ENCODE measurements at regions not wholly inside any gene's neighbourhood (a gene's known extent, or its start where the extent isn't known, plus 50 kb on each side); places are given as distances from the start of the nearest gene placed in this dataset.
A peak's percentile ranks its signal among the peaks of the same experiment; 100 is the strongest.

- 67 to 87% methylated on average over 3 of the region's 3 CpGs for whole genome bisulfite sequencing, 2 donors
- Histone ChIP-seq H3K4me1 (no peaks in the 10 kb centered on the region), H3K27ac (no peak overlapping the region), H3K4me3 (no peak overlapping the region), H3K27me3 (peaks cover 0 to 2% (median 0%) of the 10 kb centered on the region in 4 donors), H3K36me3 (no peaks in the 10 kb centered on the region), H3K9me3 (no peaks in the 10 kb centered on the region)
- intact Hi-C loops (cut with DNase I): no loop called here
- TF ChIP-seq CTCF (IDR thresholded peaks at IDR 0.05): no peak
- DNase-seq (no peak), ATAC-seq (no peak), FAIRE-seq (no peak)
Observed at GRCh38 chrX:10753116-10753515, 132.7 kb upstream of the MID1 start.

DNA sequence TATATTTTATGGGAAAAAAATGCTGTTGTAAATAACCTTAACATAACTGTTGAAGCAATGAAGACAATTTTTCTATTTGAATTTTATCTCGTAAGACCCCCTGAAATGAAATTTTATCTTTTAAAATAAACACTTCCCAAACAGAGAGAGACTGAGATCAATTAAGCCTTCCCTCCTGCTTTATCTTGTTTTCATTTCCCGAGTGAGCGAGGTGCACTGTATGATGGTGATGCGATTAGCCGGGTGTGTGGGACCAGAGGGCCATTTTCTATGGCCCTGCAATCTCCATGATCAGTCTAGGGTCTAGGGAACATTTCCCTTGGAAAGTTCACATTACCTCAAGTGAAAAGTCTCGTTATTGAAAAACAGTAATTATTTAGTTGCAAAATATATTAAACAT, 134.1 kb upstream of the MID1 start:
- WGBS, 2 donors: 61 to 82% methylated on average over 6 of the region's 6 CpGs
- H3K4me3 ChIP-seq: no peak overlapping the region
- no peaks in the 10 kb centered on the region for H3K4me1 ChIP-seq
- H3K36me3 ChIP-seq: no peaks in the 10 kb centered on the region
- intact Hi-C loops (cut with DNase I): no loop called here
- TF ChIP-seq CTCF (IDR thresholded peaks at IDR 0.05): no peak
- peaks cover 0 to 2% (median 0%) of the 10 kb centered on the region in 4 donors for H3K27me3 ChIP-seq
- DNase-seq (no peak), FAIRE-seq (no peak), ATAC-seq (no peak)
- no peak overlapping the region for H3K27ac ChIP-seq
- no peaks in the 10 kb centered on the region for H3K9me3 ChIP-seq

DNA sequence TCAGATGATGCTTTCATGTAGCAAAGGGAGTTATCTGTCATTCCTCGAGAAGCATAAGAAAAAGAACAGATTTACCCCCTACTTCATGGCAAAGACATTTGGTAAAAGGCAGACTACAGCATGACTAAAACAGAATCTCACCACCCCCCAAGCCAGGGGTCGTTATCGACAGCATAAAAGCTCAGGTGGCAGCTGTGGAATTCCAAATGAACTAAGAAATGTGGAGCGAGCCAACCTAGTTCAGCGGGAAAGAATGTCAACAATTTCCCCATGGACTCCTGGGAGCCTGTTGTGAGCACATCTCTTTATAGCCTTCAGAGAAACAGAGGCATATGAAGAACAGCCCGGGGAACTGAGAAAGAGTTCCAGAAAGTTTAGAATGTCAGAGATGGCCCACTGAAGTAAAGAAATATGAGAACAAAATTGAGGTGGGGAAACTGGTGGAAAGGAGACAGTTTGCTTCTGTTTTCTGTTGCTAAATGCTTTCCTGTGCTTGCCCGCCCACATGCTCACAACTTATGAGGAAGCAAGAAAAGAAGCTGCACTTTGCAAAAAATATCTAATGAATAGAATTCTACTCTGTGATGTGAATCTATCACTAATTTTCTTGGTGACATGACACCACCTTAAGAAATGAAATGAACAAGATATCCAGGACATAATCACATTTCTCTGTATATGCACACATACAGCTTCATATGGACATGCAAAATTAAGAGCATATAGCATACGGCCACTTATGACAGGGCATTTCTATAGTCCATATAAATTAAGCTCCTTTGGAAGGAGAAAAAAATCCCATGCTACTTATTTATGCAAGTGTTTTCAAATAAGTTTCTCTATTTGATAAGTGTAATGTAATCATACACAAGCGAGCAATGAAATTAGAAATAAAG, 135.3 kb upstream of the MID1 start:
- H3K36me3 ChIP-seq: no peaks in the 10 kb centered on the region
- no peak overlapping the region for H3K27ac ChIP-seq
- H3K9me3 ChIP-seq: no peaks in the 10 kb centered on the region
- no peak for TF ChIP-seq CTCF (IDR thresholded peaks at IDR 0.05)
- ATAC-seq (peak; percentile 53 to 79 (median 66)), FAIRE-seq (no peak), DNase-seq (peak in 2 of 6 donors; percentile 6 to 15)
- 35 to 41% methylated on average over 9 of the region's 9 CpGs for WGBS, 2 donors
- intact Hi-C loops (cut with DNase I): no loop called here
- no peak overlapping the region for H3K4me3 ChIP-seq
- no peaks in the 10 kb centered on the region for H3K4me1 ChIP-seq
- H3K27me3 ChIP-seq: peaks cover 0 to 2% (median 0%) of the 10 kb centered on the region in 4 donors

GRCh38 chrX:10756441-10756840, 136.1 kb upstream of the MID1 start:
- 9 to 14% methylated on average over 3 of the region's 3 CpGs for WGBS, 2 donors
- no peak overlapping the region for H3K27ac ChIP-seq
- DNase-seq (peak in 1 of 6 donors; percentile 14), FAIRE-seq (no peak), ATAC-seq (peak in 3 of 4 donors; percentile 58 to 78 (median 68))
- no peak for TF ChIP-seq CTCF (IDR thresholded peaks at IDR 0.05)
- no peaks in the 10 kb centered on the region for H3K4me1 ChIP-seq
- H3K36me3 ChIP-seq: no peaks in the 10 kb centered on the region
- peaks cover 0 to 2% (median 0%) of the 10 kb centered on the region in 4 donors for H3K27me3 ChIP-seq
- H3K4me3 ChIP-seq: no peak overlapping the region
- intact Hi-C loops (cut with DNase I): no loop called here
- H3K9me3 ChIP-seq: no peaks in the 10 kb centered on the region
